22Rv1 (cell line): ENCODE measurements at regions not wholly inside any gene's neighbourhood (a gene's known extent, or its start where the extent isn't known, plus 50 kb on each side); places are given as distances from the start of the nearest gene placed in this dataset.

Experiments used
- H3K27ac ChIP-seq: fragments of 450-650 bp; 2 replicates; pipeline ENCODE4 v1.5.1; 2017
- ZFX ChIP-seq: fragments of 450-650 bp; IDR thresholded peaks from 2 replicates; pipeline ENCODE4 v1.6.1; 2017; ENCODE audit warnings: antibody characterized with exemption, borderline replicate concordance
- TF ChIP-seq, protein P1 (sequence below): fragments of 450-650 bp; IDR thresholded peaks from 2 replicates; pipeline ENCODE4 v1.5.1; 2017; ENCODE audit warnings: mild to moderate bottlenecking

DNA sequence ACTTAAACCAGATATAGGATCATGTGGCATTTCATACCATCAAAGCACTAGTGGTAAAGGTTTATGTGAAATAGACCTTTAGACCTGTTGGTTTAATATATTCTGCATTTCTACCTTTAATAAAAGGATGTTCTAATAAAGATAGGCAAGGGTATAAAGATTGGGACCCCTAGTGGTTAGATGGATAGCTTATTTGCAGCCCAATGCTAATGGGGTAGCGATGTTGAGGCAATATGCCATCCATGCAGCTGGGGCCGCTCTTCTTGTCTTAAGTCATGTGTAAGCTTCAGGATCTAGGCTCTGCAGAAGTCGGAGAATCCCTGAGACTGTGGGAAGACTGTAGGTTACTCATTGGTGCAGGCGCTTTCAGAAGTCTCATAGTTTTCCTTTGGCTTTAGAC lies 114.9 kb downstream of the ICOS start:
- no peak overlapping the region for H3K27ac ChIP-seq
- TF ChIP-seq ZFX, result no peak
- TF ChIP-seq, protein P1, sequence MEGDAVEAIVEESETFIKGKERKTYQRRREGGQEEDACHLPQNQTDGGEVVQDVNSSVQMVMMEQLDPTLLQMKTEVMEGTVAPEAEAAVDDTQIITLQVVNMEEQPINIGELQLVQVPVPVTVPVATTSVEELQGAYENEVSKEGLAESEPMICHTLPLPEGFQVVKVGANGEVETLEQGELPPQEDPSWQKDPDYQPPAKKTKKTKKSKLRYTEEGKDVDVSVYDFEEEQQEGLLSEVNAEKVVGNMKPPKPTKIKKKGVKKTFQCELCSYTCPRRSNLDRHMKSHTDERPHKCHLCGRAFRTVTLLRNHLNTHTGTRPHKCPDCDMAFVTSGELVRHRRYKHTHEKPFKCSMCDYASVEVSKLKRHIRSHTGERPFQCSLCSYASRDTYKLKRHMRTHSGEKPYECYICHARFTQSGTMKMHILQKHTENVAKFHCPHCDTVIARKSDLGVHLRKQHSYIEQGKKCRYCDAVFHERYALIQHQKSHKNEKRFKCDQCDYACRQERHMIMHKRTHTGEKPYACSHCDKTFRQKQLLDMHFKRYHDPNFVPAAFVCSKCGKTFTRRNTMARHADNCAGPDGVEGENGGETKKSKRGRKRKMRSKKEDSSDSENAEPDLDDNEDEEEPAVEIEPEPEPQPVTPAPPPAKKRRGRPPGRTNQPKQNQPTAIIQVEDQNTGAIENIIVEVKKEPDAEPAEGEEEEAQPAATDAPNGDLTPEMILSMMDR, result peak; percentile 33; the same call in 1 of the 2 replicates

DNA sequence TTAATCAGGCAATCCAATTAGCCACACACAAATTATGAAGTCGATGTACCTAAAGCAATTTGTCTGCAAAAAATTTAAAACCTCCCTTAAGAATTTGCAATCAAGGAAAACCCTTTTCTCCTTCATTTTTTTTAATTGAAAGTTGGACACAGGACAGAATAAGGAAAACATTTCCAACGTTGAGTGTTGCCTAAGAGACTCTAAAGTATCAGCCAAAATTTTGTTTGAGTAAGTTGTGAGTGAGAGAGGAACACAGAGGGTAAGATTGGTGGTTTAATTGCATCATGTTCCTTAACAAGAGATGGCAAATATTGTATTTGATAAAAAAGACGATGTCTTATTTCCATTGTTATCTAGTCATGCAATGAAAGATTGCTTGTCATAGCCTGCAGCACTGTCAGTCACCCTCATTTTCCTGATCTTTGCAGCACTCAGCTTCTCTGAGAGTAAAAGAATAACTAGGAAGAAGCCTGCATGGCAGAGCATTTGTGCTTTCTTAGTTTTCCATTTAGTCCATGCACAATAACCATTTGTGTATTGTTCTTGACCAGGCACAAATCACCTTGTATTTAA lies 115.5 kb downstream of the ICOS start:
- no peak overlapping the region for H3K27ac ChIP-seq
- TF ChIP-seq ZFX, result no peak
- TF ChIP-seq, protein P1, result no peak

DNA sequence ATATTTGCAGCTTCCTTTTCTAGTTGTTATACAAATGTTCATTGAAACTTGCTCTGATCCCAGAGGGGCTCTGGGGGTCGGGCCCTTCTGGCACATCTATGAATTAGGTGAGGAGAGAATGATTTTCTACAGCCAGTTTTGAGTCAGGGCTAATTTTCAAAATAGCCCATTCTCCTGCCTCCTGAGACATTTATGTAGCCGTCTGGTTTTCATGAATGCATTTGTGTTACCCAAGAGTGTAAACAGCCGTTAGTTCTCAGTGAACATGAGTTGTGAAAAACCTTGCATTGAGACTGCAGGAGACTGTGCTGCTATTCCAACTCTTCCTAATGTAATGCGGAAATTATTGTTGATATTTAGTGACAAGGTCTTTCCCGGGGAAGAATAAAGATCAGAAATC lies 122.5 kb downstream of the ICOS start:
- TF ChIP-seq ZFX, result no peak
- TF ChIP-seq, protein P1, result no peak
- no peak overlapping the region for H3K27ac ChIP-seq

DNA sequence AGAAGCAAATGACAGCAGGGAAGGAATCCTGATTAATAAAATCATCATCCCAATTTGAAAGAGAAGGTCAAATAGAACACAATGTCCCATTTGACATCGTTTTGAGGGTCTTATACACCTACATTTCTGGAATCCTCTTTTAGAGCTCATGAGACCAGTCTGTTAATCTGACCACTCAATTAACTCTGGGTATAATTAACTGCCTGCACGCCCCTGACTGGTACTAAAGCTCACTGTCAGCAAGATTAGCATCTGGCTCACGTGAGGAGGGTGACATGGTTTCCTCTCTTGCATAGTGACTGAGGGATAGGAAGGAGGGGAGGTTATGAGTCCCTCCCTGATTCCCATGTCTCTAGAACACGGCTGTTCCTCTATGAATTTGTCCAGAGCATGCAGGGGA lies 124.3 kb downstream of the ICOS start:
- no peak overlapping the region for H3K27ac ChIP-seq
- TF ChIP-seq, protein P1, result no peak

DNA sequence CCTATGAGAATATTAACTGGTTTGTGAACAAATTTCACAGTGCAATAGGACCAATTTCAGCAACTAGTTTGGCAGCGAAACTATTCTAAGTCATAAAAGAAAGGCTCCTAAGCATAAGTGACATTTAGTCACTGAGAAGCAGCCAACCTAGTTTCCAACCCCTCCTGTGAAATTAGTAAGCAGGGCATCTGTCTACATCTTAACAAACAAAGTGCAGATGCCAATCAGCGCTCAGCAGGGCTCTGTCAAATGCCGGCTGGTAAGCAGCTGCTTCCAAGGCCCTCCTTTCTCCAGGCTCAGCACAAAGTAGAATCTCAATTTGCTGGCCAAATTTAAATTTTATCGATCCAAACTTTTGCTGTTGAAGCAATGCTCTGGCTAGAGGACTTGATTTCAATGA lies 124.7 kb downstream of the ICOS start:
- TF ChIP-seq, protein P1, result no peak
- TF ChIP-seq ZFX, result no peak
- no peak overlapping the region for H3K27ac ChIP-seq

DNA sequence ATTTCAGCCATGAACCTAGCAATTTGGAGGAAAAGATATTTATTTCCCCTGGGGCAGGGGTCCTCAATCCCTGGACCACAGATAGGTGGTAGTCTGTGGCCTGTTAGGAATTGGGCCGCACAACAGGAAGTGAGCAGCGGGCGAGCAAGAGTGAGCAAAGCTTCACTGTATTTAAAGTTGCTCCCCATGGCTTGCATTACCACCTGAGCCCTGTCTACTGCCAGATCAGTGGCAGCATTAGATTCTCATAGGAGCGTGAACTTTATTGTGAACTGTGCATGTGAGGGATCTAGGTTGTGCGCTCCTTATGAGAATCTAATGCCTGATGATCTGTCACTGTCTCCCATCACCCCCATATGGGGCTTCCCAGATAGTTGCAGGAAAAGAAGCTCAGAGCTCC lies 127.6 kb downstream of the ICOS start:
- no peak for TF ChIP-seq ZFX
- TF ChIP-seq, protein P1, result no peak
- H3K27ac ChIP-seq, result no peak overlapping the region

DNA sequence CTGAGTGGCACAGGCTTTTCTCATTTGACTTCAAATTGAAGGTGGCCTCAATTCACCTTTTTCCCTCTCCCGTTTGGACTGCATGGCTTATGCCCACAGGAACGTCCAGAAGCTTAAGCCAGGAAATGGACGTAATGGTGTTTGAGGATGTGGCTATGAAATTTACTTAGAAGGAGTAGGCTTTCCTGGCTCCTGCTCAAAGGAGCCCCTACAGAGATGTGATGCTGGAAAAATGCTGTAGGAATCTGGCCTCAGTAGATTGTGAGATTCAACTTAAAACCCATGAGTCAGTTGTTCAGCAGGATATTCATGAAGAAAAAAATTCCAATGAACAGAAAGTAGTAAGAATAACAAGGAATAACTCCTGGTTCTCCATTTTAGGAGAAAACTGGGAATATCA lies 129.0 kb downstream of the ICOS start:
- TF ChIP-seq, protein P1, result no peak
- no peak for TF ChIP-seq ZFX
- H3K27ac ChIP-seq, result no peak overlapping the region
